UCSD-AML1 (cell line): ENCODE measurements at regions not wholly inside any gene's neighbourhood (a gene's known extent, or its start where the extent isn't known, plus 50 kb on each side); places are given as distances from the start of the nearest gene placed in this dataset.

Experiments
- DNase-seq: peaks from one replicate; lab custom pipeline; 2025; ENCODE audit not compliant: unreplicated experiment; lab: John Stamatoyannopoulos, UW

DNA sequence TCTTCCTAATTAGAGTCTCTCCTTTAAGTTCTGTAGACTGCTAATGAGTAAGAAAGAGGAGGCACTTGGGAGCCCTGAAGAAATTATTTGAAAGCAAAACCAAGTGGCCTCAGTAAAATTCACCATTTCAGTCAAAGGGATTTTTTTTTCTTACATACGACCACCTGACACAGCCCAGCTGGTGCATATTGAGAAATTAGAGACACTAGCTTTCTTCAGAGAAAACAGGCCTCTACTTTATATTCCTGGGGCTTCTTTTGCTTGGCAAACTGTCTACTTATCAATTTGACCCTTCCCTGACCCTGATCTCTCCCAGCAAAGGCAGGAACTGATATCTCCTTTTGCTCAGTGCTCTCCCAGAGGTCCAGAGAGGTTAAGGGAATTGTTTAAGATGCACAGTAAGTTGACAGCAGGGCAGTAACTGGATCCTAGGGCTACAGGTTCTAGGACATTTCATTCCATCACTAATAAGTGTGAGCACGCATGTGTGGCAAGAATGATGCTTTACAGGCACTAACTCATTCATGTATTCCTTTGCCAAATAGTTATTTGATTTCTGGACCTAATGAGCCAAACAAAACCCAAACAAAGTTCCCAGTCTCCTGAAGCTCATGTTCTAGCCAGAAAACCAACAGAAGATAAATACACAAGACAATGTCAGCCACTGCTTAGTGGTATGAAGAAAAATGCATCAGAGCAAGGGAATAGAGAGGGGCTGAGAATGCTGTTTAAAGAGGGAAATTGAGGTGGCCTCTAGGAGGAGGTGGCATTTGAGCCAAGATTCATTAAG, 467.6 kb downstream of the SOX6 start:
- no peak for DNase-seq

DNA sequence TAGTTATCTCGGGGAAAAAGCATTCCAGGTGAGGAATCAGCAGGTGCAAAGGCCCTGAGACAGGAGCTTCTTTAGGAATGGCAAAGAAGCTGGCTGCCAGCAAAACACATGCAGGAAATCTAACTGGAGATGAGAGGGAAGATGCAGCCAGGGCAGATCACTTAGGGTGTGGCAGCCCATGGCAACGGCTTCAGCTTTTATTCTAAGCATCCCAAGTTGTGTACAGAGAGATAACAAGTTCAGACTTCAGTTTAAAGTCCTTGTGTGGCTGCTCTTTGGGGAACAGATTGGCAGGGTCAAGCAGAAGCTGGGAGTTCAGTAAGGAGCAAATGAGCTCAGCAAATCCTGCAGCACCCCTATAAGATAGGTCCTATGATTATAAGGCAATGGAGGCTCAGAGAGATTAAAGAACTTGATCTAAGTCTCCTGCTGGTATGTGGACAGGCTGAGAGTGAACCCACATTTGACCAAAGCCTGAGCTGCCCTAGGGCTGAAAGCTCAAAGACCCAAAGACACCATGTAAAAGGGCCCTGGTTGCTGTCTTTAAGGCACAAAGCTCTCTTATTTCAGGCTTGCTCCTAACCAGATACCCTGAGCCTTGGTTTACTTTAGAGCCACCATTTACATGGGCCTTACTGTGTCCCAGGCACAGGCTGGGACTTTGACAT, 466.8 kb downstream of the SOX6 start:
- DNase-seq = no peak

DNA sequence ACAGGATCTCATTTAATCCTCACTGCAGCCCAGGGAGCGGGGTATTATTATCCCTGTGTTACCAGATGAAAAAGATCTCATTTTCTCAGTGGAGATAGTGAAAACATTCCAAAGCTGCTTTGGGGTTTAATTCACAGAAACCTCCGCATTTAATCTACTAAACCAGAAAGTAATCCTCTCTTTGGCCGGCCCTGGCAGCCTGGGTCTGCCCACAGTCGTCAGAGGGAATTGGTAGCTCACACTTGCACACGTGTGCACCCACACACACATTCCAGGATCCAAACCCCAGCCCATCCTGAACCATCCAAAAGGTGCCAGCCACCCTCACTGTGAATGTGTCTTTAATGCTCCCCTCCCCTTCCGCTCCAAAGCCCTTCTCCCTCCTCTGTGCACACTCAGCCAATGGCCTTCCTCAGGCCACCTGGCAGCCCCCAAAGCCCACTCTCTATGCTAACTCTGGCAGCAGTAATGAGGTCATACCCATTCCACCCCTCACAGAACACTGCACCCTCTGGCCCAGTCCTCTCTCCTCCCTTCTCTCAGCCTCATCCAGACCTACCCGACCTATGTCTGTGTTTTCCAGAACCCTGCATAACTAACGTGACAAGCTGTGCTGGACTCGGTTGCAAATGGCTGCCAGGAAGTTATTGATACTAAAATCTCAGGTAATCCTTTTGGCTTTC, 466.2 kb downstream of the SOX6 start:
- no peak for DNase-seq

DNA sequence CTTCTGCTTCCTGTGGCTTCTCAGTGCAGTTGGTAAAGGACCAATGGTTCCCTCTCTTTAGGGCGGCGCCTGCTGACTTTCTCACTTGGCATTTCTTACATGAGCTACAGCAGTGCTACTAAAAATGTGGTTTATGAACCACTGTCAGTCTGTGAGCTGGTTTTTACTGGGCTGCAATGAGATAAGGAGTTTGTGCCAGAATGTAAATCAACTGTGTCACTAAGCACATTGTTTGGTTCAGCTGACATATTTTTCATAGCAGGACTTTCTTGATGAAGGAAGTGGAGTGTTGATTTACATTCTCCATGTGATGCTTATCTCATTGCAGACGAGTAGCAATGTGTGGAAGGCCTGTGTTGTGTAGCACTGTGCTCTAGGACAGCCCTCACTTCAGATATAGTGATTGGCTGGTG, 463.3 kb downstream of the SOX6 start:
- no peak for DNase-seq

DNA sequence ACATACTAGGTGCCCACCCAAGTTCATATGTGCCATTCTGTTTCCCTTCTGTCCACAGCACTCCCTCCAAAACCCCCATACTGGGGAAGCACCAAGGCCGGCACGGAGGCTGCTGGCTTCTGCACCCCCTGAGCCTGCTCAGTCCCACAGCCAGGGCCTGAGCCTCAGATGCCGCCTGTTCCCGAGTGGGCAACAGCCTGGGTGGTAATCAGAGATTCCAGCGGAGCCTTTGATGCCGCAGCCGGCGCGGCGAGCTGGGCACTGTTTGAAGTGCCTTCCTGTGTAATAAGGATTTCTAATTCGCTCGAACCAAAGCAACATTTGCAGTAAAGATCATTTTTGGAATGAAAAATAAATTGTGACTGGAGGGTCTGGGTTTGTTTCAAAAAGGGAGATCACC, 460.3 kb downstream of the SOX6 start:
- no peak for DNase-seq

DNA sequence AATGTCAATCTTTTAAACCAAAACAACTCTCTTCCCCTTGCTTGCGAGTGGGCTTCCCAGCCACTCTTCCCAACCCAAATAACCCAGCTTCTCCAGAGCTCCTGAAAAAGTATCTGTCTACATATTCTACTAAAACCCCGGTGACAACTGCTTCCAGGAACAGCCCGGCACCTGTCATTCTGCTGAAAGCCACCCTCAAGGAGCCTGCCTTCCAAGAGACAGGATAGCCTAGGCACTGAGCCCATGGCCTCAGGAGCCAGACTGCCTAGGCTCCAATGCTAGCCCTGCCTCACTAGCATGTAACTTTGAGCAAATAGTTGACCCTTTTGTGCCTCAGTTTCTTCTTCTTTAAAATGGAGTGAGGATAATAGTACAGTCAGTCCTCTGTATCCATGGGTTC, 459.8 kb downstream of the SOX6 start:
- no peak for DNase-seq

DNA sequence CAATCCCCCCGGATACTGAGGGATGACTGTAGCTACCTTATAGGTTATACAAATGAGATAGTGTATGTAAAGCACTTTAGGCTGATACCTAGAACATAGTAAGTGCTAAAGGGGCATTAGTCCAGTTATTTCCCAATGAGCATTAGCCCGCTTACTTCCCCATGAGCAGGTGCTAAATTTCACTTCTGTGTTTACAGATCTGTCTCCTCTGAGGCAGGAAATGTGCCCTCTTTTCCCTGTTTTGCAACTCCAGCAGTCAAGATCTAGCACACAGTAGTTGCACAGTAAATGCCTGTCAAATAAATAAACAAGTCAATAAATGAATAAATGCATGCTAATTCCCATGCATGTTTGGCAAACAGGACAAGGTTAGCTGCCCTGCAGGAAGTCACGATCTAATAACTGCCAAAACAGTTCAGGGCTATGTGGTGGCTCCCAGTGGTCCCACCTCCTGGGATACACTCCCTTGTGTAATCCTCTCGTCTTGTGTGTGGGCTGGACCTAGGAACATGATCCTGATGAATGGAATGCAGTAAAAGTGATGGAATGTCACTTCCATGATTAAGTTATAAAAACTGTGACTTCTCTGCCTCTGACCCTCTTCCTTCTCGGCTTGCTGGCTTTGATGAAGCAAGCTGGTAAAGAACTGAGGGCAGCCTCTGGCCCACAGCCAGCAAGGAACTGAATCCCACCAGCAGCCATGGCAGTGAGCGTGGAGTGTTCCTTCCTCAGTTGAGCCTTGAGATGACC, 459.0 kb downstream of the SOX6 start:
- DNase-seq = no peak

DNA sequence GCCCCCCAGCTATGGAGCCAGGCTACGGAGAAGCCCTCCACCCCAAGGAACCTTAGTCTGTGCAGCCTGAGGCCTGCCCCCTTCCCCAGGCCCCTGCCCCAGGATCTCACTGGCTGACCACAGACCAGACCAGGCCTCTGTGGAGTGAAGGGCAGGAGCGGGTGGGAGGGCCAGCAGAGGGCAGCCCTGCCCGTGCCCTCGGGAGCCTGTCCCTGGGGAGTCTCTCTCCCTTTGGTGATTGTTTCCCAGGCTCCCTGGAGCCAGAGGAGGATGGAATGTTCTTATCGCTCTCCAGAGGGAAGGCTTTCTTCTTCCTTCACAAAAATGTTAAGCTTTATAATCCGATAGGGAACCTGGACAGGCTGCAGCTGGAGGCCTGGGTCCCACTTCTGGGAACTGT, 455.3 kb downstream of the SOX6 start:
- no peak for DNase-seq

DNA sequence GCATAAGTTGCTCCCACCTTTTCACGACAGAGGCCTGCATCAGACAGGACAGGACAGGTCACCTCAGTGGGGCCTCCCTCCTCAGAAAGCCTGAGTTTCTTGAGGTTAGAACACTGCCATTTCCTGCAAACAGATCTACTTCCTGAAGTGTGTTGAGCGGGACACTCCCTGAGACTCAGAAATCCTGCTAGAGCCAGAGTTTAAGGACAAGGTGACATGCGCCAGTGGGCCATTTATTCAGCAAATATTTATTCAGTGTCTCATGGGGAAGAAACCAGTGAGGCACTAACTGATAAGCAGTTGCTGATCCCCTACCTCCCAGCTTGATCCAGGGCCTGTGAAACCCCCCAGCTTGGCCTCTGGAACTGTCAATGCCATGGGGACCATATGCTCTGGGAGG, 454.6 kb downstream of the SOX6 start:
- no peak for DNase-seq

DNA sequence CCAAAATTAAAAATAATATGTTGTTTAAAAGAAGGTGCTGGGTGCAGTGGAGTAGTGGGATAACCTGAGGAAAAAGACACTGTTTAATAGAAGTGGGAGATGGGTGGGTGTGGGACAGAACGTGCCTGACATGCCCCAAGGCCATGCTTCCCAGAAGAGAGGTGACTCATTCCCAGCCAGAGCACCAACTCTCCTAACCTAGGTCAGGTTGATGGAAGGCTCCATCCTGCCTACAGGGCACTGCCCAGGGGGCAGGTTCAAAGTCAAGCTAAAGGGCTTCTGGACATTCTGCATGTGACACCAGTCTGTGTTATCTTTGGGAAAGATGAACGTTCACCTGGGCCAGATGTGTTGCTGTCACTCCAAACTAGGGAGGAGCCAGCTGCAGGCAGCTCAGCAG, 453.1 kb downstream of the SOX6 start:
- no peak for DNase-seq

DNA sequence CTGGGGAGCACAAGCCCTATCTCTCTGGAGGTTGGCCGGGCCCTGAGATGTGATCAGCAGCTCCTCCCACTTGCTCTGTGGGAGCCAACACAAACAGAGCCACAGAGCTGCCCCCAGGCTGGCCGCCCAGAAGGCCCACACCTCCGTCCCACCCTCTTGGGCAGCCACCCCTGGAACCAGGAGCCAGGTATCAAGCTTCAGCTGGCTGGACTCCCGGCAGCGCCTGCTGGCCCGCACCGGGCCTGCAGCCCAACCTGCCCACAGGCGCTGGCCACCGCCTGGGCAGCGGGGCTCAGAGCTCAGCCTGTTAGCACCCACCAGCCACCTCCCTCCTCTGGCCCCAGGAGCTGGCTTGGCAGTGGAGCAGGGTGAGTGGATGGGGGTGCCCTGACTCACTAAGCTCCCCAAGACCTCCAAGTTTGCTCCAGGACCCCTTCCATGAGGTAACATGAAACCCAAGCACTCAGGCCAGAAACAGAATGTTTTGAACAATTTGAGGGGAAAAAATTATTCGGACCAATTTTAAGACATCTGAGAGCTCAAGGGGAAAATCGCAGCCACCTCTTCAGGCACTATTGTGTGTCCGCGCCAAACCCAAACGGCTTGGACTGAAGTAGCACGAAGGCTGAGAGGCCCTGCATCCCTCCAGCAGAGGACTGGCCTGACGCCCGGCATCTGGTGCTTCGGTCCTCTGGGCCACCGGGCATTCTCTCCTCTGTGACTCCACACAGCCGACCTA, 450.8 kb downstream of the SOX6 start:
- DNase-seq = no peak

DNA sequence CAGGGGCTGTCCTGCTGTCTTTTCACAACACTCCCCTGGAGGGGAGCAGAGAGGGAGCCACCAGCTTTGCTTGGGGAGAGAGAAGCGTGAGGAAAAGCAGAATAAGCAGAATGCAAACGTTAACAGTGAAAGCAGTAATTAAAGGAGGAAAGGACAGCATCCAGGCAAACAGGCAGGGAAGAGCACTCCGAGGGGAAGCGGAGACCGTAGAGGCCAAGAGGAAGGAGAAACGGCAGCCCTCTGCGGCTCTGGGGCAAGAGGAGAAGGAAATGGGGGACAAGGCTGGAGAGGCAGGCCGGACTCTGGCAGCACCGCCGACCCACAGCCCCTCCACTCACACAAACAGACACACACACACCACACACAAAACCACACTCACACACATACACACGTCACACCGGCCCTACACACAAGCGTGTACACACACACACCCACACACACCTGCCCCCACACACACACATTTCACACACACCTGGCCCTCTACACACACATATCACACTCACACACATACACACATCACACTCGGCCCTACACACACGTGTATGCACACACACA, 449.8 kb downstream of the SOX6 start:
- DNase-seq = no peak

DNA sequence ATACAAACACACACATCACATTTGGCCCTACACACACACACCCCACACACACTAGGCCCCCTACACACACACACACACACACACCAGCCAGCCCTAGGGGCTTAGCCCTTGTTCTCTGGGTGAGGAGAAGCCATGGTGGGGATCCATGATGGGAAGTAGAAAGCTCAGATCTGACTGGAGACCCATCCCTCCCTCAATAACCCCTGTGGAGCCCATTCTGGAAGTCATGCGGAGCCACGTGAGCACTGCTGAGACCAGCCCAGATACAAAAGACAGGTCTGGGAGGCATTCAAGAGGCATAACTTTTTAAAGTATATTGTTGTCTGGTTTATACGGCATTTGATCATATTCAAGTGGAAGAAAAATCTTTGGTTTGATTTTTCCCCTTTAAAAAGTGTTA, 448.5 kb downstream of the SOX6 start:
- no peak for DNase-seq

DNA sequence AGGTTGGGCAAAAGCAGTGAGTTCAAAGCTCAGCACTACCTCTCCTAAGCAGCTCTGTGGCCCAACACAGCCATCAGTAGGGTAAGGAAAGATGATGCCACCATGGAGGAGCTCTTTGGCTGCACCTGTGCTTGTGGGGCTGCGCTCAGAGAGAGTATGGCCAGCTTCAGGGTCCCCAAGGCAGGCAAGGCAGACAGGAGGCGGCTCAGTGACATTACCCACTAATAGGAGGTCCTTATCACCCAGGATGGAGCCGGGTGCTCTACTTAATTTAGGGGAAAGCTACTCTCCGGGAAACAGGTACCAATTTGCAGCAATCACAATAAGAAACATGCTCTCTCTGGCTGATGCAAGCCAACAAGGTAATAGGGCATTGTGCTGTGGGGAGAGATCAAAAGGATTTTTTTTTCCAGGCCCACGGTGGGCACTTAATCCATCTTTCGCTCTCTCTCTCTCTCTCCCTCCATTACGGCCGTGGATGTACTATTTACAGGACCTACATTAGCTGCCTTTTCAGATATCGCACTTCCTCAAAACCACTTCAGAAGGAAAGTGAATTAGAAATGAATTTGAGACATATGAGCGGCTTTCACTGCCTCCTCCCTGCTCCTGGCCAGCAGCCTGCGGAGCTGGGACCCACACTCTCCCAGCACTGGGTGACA, 446.3 kb downstream of the SOX6 start:
- no peak for DNase-seq

DNA sequence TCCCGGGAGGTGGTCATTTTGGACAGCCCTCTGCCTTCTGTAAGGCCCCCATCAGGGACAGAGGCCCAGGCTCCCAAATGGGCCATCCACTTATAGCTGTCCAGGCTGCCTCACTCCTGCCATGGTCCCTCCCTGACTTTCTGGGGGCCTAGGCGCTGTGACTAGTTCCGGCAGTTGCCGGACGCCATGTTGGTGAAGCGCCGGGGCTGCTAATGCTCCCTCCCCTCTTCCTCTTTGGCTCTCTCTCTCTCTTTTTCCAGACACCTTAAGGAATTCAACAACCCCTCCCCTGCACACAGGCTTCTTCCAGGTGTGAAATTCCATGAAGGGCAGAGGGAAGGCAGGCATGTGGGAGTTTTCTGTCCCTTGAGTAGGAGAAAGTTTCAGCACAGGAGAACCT, 445.6 kb downstream of the SOX6 start:
- DNase-seq = no peak

DNA sequence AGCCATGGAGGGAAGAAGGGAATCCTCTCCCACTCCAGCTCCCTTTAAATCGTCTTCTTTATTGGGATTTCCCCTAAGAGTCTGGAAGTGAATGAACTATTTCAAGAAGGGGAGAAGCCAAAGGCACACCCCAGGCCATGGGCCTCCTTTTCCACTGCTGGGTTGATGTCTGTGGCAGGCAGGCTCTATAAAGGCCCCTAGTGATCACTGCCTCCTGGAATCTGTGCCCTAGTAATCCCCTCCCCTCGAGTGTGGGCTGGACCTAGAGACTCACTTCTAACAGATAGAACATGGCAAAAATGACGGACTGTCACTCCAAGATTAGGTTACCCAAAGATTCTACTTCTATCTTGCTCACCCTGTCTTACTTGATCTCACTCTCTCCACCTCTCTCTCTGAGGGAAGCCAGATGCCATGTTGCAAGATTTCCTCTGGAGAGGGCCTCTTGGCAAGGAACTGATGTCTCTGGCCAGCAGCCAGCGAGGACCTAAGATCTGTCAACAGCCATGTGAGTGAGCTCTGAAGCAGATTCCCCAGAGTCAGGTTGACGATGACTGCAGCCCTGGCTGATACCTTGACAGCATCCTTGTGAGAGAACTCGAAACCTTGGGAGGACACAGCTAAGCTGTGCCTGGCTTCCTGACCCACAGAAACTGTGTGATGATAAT, 444.8 kb downstream of the SOX6 start:
- no peak for DNase-seq

DNA sequence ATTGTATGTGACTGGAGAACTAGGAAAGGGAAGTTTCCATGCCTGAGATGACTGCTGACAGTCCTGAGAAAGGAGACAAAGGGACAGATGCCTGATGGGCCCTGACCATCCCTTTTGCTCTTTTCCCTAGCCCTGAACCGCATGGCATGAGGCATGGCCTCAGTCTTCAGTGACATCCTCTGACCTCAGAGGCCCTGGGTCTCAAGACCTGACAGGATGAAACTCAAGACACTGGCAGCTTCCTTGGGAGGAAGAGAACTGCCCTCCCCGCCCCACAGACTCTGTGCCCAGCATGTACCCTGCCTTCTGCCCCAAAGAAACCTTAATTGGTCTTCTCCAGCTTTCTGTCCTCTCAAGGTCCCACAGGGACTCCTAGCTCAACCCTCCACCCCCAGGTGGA, 444.1 kb downstream of the SOX6 start:
- no peak for DNase-seq

DNA sequence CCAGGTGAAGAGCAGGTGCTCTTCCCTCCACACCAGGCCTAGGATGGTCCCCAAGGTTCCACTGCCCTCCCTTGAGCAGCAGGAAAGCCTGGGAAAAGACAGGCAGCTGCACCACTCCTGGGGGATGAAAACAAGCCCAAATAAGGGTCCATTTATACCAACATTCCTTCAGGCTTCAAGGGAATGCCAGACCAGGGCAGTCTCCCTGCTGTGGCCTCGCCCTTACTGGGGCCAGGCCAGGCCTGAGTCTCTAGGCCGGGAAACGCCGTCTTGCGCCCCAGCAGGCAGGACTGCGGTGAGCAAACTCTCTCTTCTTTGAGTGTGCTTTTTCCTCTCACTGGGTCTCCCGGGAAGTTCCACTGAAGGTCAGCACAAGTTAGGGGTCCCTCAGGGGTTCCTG, 443.5 kb downstream of the SOX6 start:
- DNase-seq = no peak

DNA sequence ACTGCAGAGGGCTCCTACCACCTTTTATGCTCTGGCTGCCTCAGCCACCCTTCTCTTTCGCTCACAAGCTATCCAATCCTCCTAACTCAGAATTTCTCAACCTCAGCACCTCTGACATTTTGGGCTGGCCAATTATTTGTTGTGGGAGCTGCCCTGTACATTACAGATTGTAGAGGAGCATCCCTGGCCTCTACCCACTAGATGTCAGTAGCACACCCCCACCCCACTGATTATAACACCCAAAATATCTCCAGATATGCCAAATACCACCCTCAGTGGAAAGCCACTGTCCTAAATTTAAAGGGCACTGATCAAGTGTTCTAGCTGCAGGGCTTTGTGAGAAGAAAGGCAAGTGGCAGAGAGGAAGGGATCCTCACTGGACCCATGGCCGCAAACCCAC, 443.1 kb downstream of the SOX6 start:
- no peak for DNase-seq
